ENCODE measurements at regions not wholly inside any gene's neighbourhood (a gene's known extent, or its start where the extent isn't known, plus 50 kb on each side); places are given as distances from the start of the nearest gene placed in this dataset.
"Not testable (repeated sequence)": the region's sequence is repeated elsewhere in the genome, so short reads cannot be mapped to it uniquely, and the experiment has no call there.

- no peak for DNase-seq
Measured at GRCh38 chr5:29197631-29198454, 1995.6 kb upstream of the CDH6 start.

GRCh38 chr5:29193972-29194371, 1999.5 kb upstream of the CDH6 start:
- DNase-seq, result no peak

- not testable (repeated sequence) for DNase-seq
Measured at GRCh38 chr5:29191269-29192048, 2002.0 kb upstream of the CDH6 start.

- not testable (repeated sequence) for DNase-seq
Measured at GRCh38 chr5:29190398-29190797, 2003.1 kb upstream of the CDH6 start.

GRCh38 chr5:29186380-29186779, 2007.1 kb upstream of the CDH6 start:
- DNase-seq, result not testable (repeated sequence)

GRCh38 chr5:29185558-29185957, 2007.9 kb upstream of the CDH6 start:
- DNase-seq, result no peak

- DNase-seq, result no peak
Measured at GRCh38 chr5:29175774-29176173, 2017.7 kb upstream of the CDH6 start.

- DNase-seq, result no peak
Measured at GRCh38 chr5:29170599-29170998, 2022.9 kb upstream of the CDH6 start.

- DNase-seq, result no peak
Measured at GRCh38 chr5:29169886-29170285, 2023.6 kb upstream of the CDH6 start.

- DNase-seq, result no peak
Measured at GRCh38 chr5:29162297-29162696, 2031.2 kb upstream of the CDH6 start.

- no peak for DNase-seq
Measured at GRCh38 chr5:29161399-29162291, 2031.8 kb upstream of the CDH6 start.

- no peak for DNase-seq
Measured at GRCh38 chr5:29157975-29158374, 2035.5 kb upstream of the CDH6 start.

GRCh38 chr5:29150840-29151239, 2042.6 kb upstream of the CDH6 start:
- DNase-seq, result no peak

GRCh38 chr5:29148581-29148980, 2044.9 kb upstream of the CDH6 start:
- no peak for DNase-seq

- DNase-seq, result no peak
Measured at GRCh38 chr5:29148073-29148472, 2045.4 kb upstream of the CDH6 start.

- no peak for DNase-seq
Measured at GRCh38 chr5:29143266-29143665, 2050.2 kb upstream of the CDH6 start.

GRCh38 chr5:29134418-29134817, 2059.1 kb upstream of the CDH6 start:
- no peak for DNase-seq

- DNase-seq, result no peak
Measured at GRCh38 chr5:29131285-29131684, 2062.2 kb upstream of the CDH6 start.

GRCh38 chr5:29130786-29131185, 2062.7 kb upstream of the CDH6 start:
- DNase-seq, result no peak

- DNase-seq, result not testable (repeated sequence)
Measured at GRCh38 chr5:29127524-29128156, 2065.8 kb upstream of the CDH6 start.

GRCh38 chr5:29126462-29126861, 2067.0 kb upstream of the CDH6 start:
- DNase-seq, result not testable (repeated sequence)

- no peak for DNase-seq
Measured at GRCh38 chr5:29122306-29122705, 2071.2 kb upstream of the CDH6 start.

- DNase-seq, result no peak
Measured at GRCh38 chr5:29114331-29114768, 2076.0 kb upstream of the CDH9 start.

Measured in MV-4-11 (cell line).